K562 (cell line): ENCODE measurements at regions not wholly inside any gene's neighbourhood (a gene's known extent, or its start where the extent isn't known, plus 50 kb on each side); places are given as distances from the start of the nearest gene placed in this dataset.

Experiments used
- CREB1 ChIP-seq, 2 experiments: sonication (generic) in 1 of 2; formaldehyde crosslinking in 1 of 2; IDR thresholded peaks; 2 replicates each; pipeline versions ENCODE4 v1.6.1 to v1.8.0; 2012 to 2022; ENCODE audit warnings: inconsistent platforms in 1 of 2, mild to moderate bottlenecking in 1 of 2, missing genetic modification reagents in 1 of 2, moderate library complexity in 1 of 2
- SMARCE1 ChIP-seq: fragments of 450-650 bp; IDR thresholded peaks from 2 replicates; pipeline ENCODE4 v1.7.1; 2016; ENCODE audit warnings: mild to moderate bottlenecking
- TARDBP ChIP-seq: fragments of 450-650 bp; IDR thresholded peaks from 2 replicates; pipeline ENCODE4 v1.6.1; 2016
- ZFX ChIP-seq: sonication (generic); formaldehyde crosslinking; IDR thresholded peaks from 2 replicates; pipeline ENCODE4 v1.8.0; 2022; ENCODE audit warnings: mild to moderate bottlenecking, missing genetic modification reagents, moderate library complexity
- TF ChIP-seq, protein P1 (sequence below), 3 experiments: IDR thresholded peaks in 2 of 3; conservative IDR thresholded peaks in 1 of 3; 2 replicates each; pipeline ENCODE4 v1.5.1; 2011 to 2012; ENCODE audit warnings: low read length in 3 of 3, mild to moderate bottlenecking in 3 of 3, control low read depth in 2 of 3, improper control_type of control experiment in 1 of 3, inconsistent platforms in 1 of 3, low read depth in 1 of 3, mixed read lengths in 1 of 3, moderate library complexity in 1 of 3; ENCODE audit not compliant: insufficient read depth in 2 of 3
- TF ChIP-seq, protein P2 (sequence below): sonication (generic); formaldehyde crosslinking; IDR thresholded peaks from 2 replicates; pipeline ENCODE4 v1.8.1; 2023; ENCODE audit warnings: mild to moderate bottlenecking, missing genetic modification reagents

DNA sequence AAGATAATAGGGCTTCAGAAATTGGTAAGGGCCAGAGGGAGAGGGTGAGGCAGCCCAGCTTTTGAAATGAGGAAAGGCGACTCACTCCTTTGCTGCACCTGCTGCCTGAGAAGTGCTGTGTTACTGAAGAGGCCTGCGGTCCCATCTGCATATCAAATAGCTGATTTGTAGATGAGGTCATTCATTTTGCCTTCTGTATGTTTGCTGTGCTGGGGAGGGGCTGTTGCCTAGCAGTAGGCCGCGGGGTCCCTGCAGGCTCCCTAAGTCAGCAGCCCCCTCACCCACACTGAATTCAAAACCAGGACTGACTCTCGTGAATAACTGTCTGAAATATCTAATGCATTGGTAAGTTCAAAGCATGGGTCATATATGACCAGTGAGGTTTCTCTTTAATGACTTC lies 377.2 kb downstream of the SOX11 start:
- no peak for TF ChIP-seq TARDBP
- TF ChIP-seq, protein P1, sequence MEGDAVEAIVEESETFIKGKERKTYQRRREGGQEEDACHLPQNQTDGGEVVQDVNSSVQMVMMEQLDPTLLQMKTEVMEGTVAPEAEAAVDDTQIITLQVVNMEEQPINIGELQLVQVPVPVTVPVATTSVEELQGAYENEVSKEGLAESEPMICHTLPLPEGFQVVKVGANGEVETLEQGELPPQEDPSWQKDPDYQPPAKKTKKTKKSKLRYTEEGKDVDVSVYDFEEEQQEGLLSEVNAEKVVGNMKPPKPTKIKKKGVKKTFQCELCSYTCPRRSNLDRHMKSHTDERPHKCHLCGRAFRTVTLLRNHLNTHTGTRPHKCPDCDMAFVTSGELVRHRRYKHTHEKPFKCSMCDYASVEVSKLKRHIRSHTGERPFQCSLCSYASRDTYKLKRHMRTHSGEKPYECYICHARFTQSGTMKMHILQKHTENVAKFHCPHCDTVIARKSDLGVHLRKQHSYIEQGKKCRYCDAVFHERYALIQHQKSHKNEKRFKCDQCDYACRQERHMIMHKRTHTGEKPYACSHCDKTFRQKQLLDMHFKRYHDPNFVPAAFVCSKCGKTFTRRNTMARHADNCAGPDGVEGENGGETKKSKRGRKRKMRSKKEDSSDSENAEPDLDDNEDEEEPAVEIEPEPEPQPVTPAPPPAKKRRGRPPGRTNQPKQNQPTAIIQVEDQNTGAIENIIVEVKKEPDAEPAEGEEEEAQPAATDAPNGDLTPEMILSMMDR (IDR thresholded peaks at IDR 0.05 in 2 of 3, conservative IDR thresholded peaks at IDR 0.05 in 1 of 3; ENCODE audit: insufficient read depth in 2 of 3, low read depth in 1 of 3, low read length in 3 of 3), result no peak
- no peak for TF ChIP-seq SMARCE1
- no peak for TF ChIP-seq ZFX (CRISPR knock-in tag)
- TF ChIP-seq, protein P2, sequence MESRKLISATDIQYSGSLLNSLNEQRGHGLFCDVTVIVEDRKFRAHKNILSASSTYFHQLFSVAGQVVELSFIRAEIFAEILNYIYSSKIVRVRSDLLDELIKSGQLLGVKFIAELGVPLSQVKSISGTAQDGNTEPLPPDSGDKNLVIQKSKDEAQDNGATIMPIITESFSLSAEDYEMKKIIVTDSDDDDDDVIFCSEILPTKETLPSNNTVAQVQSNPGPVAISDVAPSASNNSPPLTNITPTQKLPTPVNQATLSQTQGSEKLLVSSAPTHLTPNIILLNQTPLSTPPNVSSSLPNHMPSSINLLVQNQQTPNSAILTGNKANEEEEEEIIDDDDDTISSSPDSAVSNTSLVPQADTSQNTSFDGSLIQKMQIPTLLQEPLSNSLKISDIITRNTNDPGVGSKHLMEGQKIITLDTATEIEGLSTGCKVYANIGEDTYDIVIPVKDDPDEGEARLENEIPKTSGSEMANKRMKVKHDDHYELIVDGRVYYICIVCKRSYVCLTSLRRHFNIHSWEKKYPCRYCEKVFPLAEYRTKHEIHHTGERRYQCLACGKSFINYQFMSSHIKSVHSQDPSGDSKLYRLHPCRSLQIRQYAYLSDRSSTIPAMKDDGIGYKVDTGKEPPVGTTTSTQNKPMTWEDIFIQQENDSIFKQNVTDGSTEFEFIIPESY (CRISPR knock-in tag), result no peak
- no peak for TF ChIP-seq CREB1 (IDR thresholded peaks at IDR 0.05)
- no peak for TF ChIP-seq CREB1 (CRISPR knock-in tag; IDR thresholded peaks at IDR 0.05)
